ENCODE measurements at regions not wholly inside any gene's neighbourhood (a gene's known extent, or its start where the extent isn't known, plus 50 kb on each side); places are given as distances from the start of the nearest gene placed in this dataset.
"Not testable (repeated sequence)": the region's sequence is repeated elsewhere in the genome, so short reads cannot be mapped to it uniquely, and the experiment has no call there.

- no peak for DNase-seq (ENCODE audit: low read depth in 2 of 2)
These were observed 125.4 kb upstream of the VLDLR start for GRCh38 chr9:2496169-2496568.

GRCh38 chr9:2496934-2497333 is 124.7 kb upstream of the VLDLR start:
- no peak for DNase-seq (ENCODE audit: low read depth in 2 of 2)

- DNase-seq (ENCODE audit: low read depth in 2 of 2): no peak
These were observed 123.8 kb upstream of the VLDLR start for GRCh38 chr9:2497666-2498400.

GRCh38 chr9:2502210-2502609 is 119.4 kb upstream of the VLDLR start:
- no peak for DNase-seq (ENCODE audit: low read depth in 2 of 2)

- no peak for DNase-seq (ENCODE audit: low read depth in 2 of 2)
These were observed 118.8 kb upstream of the VLDLR start for GRCh38 chr9:2502760-2503159.

GRCh38 chr9:2506321-2506720 is 115.3 kb upstream of the VLDLR start:
- DNase-seq (ENCODE audit: low read depth in 2 of 2): no peak

GRCh38 chr9:2523591-2523990 is 98.0 kb upstream of the VLDLR start:
- no peak for DNase-seq (ENCODE audit: low read depth in 2 of 2)

GRCh38 chr9:2524601-2525000 is 97.0 kb upstream of the VLDLR start:
- no peak for DNase-seq (ENCODE audit: low read depth in 2 of 2)

- no peak for DNase-seq (ENCODE audit: low read depth in 2 of 2)
These were observed 96.4 kb upstream of the VLDLR start for GRCh38 chr9:2525147-2525546.

- no peak for DNase-seq (ENCODE audit: low read depth in 2 of 2)
These were observed 95.3 kb upstream of the VLDLR start for GRCh38 chr9:2526071-2526828.

- no peak for DNase-seq (ENCODE audit: low read depth in 2 of 2)
These were observed 90.1 kb upstream of the VLDLR start for GRCh38 chr9:2531481-2531880.

GRCh38 chr9:2536511-2536910 is 85.1 kb upstream of the VLDLR start:
- no peak for DNase-seq (ENCODE audit: low read depth in 2 of 2)

- no peak for DNase-seq (ENCODE audit: low read depth in 2 of 2)
These were observed 75.6 kb upstream of the VLDLR start for GRCh38 chr9:2545881-2546490.

GRCh38 chr9:2555899-2556600 is 65.5 kb upstream of the VLDLR start:
- not testable (repeated sequence) for DNase-seq (ENCODE audit: low read depth in 2 of 2)

GRCh38 chr9:2557693-2558092 is 63.9 kb upstream of the VLDLR start:
- DNase-seq (ENCODE audit: low read depth in 2 of 2): no peak

- no peak for DNase-seq (ENCODE audit: low read depth in 2 of 2)
These were observed 62.1 kb upstream of the VLDLR start for GRCh38 chr9:2559192-2560152.

GRCh38 chr9:2560180-2560579 is 61.4 kb upstream of the VLDLR start:
- DNase-seq (ENCODE audit: low read depth in 2 of 2): no peak

- no peak for DNase-seq (ENCODE audit: low read depth in 2 of 2)
These were observed 55.8 kb upstream of the VLDLR start for GRCh38 chr9:2565676-2566340.

GRCh38 chr9:2567922-2568321 is 53.7 kb upstream of the VLDLR start:
- DNase-seq (ENCODE audit: low read depth in 2 of 2): no peak

GRCh38 chr9:2568689-2569088 is 52.9 kb upstream of the VLDLR start:
- no peak for DNase-seq (ENCODE audit: low read depth in 2 of 2)

Data from stimulated activated CD8-positive, alpha-beta memory T cell treated with anti-CD3 and anti-CD28 coated beads, Interleukin-15, amount 100 ng/mL, for 4 hours (primary cell).